Esophagus muscularis mucosa (tissue), 4 donors: ENCODE measurements at regions not wholly inside any gene's neighbourhood (a gene's known extent, or its start where the extent isn't known, plus 50 kb on each side); places are given as distances from the start of the nearest gene placed in this dataset.
A peak's percentile ranks its signal among the peaks of the same experiment; 100 is the strongest.
"Not testable (repeated sequence)": the region's sequence is repeated elsewhere in the genome, so short reads cannot be mapped to it uniquely, and the experiment has no call there.

ENCODE experiments used
- DNase-seq: peaks from one replicate; pipeline ENCODE4 v3.0.0-alpha.2; 2017; ENCODE audit errors: extremely low spot score
- H3K27ac ChIP-seq, 4 donors: fragments of 200-600 bp; sonication (generic); replicated peaks in 1 of 4; 1 replicate in 3 of 4; 2 replicates in 1 of 4; pipeline ENCODE4 v1.5.1; 2016 to 2019; ENCODE audit warnings: mild to moderate bottlenecking in 1 of 4
- H3K27me3 ChIP-seq, 4 donors: fragments of 200-600 bp; sonication (generic); one replicate each; pipeline versions ENCODE4 v1.5.1 to v1.6.0; 2016 to 2019
- H3K36me3 ChIP-seq, 4 donors: fragments of 200-600 bp; sonication (generic); one replicate each; pipeline ENCODE4 v1.5.1; 2016 to 2019
- H3K4me1 ChIP-seq, 4 donors: fragments of 200-600 bp; sonication (generic); one replicate each; pipeline ENCODE4 v1.5.1; 2016 to 2019
- H3K4me3 ChIP-seq, 4 donors: fragments of 200-600 bp; sonication (generic); 1 replicate in 2 of 4; 2 replicates in 2 of 4; pipeline ENCODE4 v1.5.1; 2016 to 2019; ENCODE audit warnings: mild to moderate bottlenecking in 4 of 4, moderate library complexity in 1 of 4
- H3K9me3 ChIP-seq, 4 donors: fragments of 200-600 bp; sonication (generic); 1 replicate in 3 of 4; 2 replicates in 1 of 4; pipeline ENCODE4 v1.5.1; 2016 to 2019
- CTCF ChIP-seq, 3 experiments: fragments of 200-600 bp in 2 of 3; fragments of 450-650 bp in 1 of 3; sonication (generic) in 2 of 3; IDR thresholded peaks; one replicate each; pipeline ENCODE4 v1.5.1; 2017 to 2019; ENCODE audit warnings: antibody characterized with exemption in 3 of 3, mild to moderate bottlenecking in 2 of 3, moderate library complexity in 1 of 3
- EP300 ChIP-seq: sonication (generic); formaldehyde crosslinking; IDR thresholded peaks from one replicate; pipeline ENCODE4 v1.6.1; 2017; ENCODE audit warnings: antibody characterized with exemption
- POLR2A ChIP-seq: fragments of 450-650 bp; IDR thresholded peaks from one replicate; pipeline ENCODE4 v1.6.1; 2017; ENCODE audit warnings: antibody characterized with exemption, moderate library complexity, mild to moderate bottlenecking, low read depth
- POLR2AphosphoS5 ChIP-seq, 2 donors: sonication (generic); formaldehyde crosslinking; IDR thresholded peaks; one replicate each; pipeline ENCODE4 v1.6.1; 2017; ENCODE audit warnings: antibody characterized with exemption in 2 of 2
- WGBS: methylation state at CpG from one replicate; pipeline ENCODE4 v1.1.5; 2018; 5-methylcytosine and 5-hydroxymethylcytosine counted together
- intact Hi-C: fragments of 100-400 bp; cut with DNase I; formaldehyde crosslinking; loops from one replicate; pipeline ENCODE4 v1.15.1; 2023

DNA sequence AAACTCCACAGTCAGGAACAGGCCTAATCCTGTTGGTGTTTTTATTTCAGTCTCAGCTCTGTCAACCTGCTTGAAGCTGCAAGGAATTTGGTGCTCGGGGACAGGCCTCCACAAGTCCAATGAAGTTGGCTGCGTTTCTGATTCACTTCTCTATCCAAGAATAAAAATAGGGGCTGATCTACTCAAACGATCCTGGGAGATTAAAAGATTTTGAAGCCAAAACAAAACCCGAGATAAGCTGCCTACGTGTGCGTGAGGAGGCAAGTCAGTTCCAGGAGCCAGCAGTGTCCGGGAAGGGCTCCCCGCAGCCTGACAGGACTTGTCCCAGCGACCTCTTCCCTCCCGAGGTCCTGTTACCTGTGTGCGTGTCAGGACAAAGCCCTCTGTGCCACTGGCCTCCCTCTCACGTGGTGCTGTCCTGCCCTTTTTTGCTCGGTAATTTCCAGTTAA lies 98.0 kb downstream of the ETS2 start:
- intact Hi-C loops, result loop anchor here (10.0 kb wide), 1 partner anchor 69 kb away; no protein-coding TSS in a partner anchor
- TF ChIP-seq CTCF (IDR thresholded peaks at IDR 0.05) (no peak), POLR2A (no peak), EP300 (peak; percentile 5), POLR2AphosphoS5 (IDR thresholded peaks at IDR 0.05) (peak in 1 of 2 donors; percentile 9)
- Histone ChIP-seq H3K4me3 (no peak overlapping the region), H3K36me3 (no peaks in the 10 kb centered on the region), H3K27ac (peak overlapping the region; percentile 39 to 83 (median 72)), H3K4me1 (peaks cover 21 to 32% (median 27%) of the 10 kb centered on the region in 4 donors), H3K9me3 (no peaks in the 10 kb centered on the region), H3K27me3 (no peaks in the 10 kb centered on the region)
- DNase-seq, result no peak
- WGBS, result 78% methylated on average over 10 of the region's 13 CpGs

GRCh38 chr21:38902608-38903445 lies 97.1 kb downstream of the ETS2 start:
- Histone ChIP-seq H3K36me3 (no peaks in the 10 kb centered on the region), H3K4me1 (peaks cover 17 to 36% (median 22%) of the 10 kb centered on the region in 4 donors), H3K9me3 (no peaks in the 10 kb centered on the region), H3K4me3 (no peak overlapping the region), H3K27me3 (no peaks in the 10 kb centered on the region), H3K27ac (peak overlapping the region; percentile 39 to 83 (median 72))
- no peak for DNase-seq
- TF ChIP-seq EP300 (no peak), CTCF (IDR thresholded peaks at IDR 0.05) (no peak), POLR2A (no peak), POLR2AphosphoS5 (IDR thresholded peaks at IDR 0.05) (no peak)
- intact Hi-C loops, result loop anchor here (10.0 kb wide), 1 partner anchor 68 kb away; no protein-coding TSS in a partner anchor
- WGBS, result 91% methylated on average over 9 of the region's 9 CpGs

GRCh38 chr21:38900499-38900898 lies 94.8 kb downstream of the ETS2 start:
- no peak overlapping the region for H3K4me3 ChIP-seq
- DNase-seq, result no peak
- H3K27me3 ChIP-seq, result no peaks in the 10 kb centered on the region
- WGBS, result 68% methylated on average over 2 of the region's 2 CpGs
- no peaks in the 10 kb centered on the region for H3K9me3 ChIP-seq
- H3K4me1 ChIP-seq, result peaks cover 5 to 34% (median 10%) of the 10 kb centered on the region in 4 donors
- H3K36me3 ChIP-seq, result no peaks in the 10 kb centered on the region
- TF ChIP-seq POLR2A (no peak), POLR2AphosphoS5 (IDR thresholded peaks at IDR 0.05) (no peak), CTCF (IDR thresholded peaks at IDR 0.05) (no peak), EP300 (no peak)
- H3K27ac ChIP-seq, result peak overlapping the region in 1 of 4 donors; percentile 28
- intact Hi-C loops, result loop anchor here (10.0 kb wide), 1 partner anchor 66 kb away; no protein-coding TSS in a partner anchor

GRCh38 chr21:38899985-38900384 lies 94.3 kb downstream of the ETS2 start:
- Histone ChIP-seq H3K4me1 (peaks cover 5 to 34% (median 10%) of the 10 kb centered on the region in 4 donors), H3K27ac (peak overlapping the region in 1 of 4 donors; percentile 28)
- 90% methylated on average over 6 of the region's 6 CpGs for WGBS
- not testable (repeated sequence) for H3K27me3 ChIP-seq, H3K36me3 ChIP-seq, DNase-seq, H3K4me3 ChIP-seq, H3K9me3 ChIP-seq
- intact Hi-C loops, result loop anchor here (10.0 kb wide), 1 partner anchor 65 kb away; no protein-coding TSS in a partner anchor

GRCh38 chr21:38899277-38899947 lies 93.7 kb downstream of the ETS2 start:
- H3K27ac ChIP-seq, result peak overlapping the region in 1 of 4 donors; percentile 61
- 94% methylated on average over 3 of the region's 3 CpGs for WGBS

More at GRCh38 chr21:38899277-38899947, 93.7 kb downstream of the ETS2 start:
- Histone ChIP-seq H3K27me3 (no peaks in the 10 kb centered on the region), H3K9me3 (no peaks in the 10 kb centered on the region), H3K36me3 (no peaks in the 10 kb centered on the region), H3K4me1 (peaks cover 5 to 32% (median 10%) of the 10 kb centered on the region in 4 donors), H3K4me3 (no peak overlapping the region)
- no peak for TF ChIP-seq POLR2A
- intact Hi-C loops, result no loop called here
- DNase-seq, result no peak
